IMR-90 (cell line): ENCODE measurements at regions not wholly inside any gene's neighbourhood (a gene's known extent, or its start where the extent isn't known, plus 50 kb on each side); places are given as distances from the start of the nearest gene placed in this dataset.

Source experiments
- ATAC-seq: fragments of 200-7000 bp; cut with Tn5 transposase; 2 replicates; pipeline ENCODE4 v1.9.1; 2020; ENCODE audit warnings: low read depth, mild to moderate bottlenecking, moderate library complexity
- BruUV-seq: library from RNA; stranded (reverse); fragments of 400-500 nt; replicated peaks from 2 replicates; lab custom pipeline; 2021; lab: Mats Ljungman, UMichigan
- CTCF ChIA-PET: fragments of 300-600 bp; formaldehyde crosslinking; extraction: SDS; loops from one replicate; lab custom pipeline; 2021; ENCODE audit warnings: antibody characterized with exemption; lab: Yijun Ruan, JAX
- POLR2A ChIA-PET: fragments of 300-600 bp; sonication (Branson Sonifier 250); formaldehyde crosslinking; loops from one replicate; lab custom pipeline; 2022; ENCODE audit warnings: antibody characterized with exemption; ENCODE audit not compliant: unreplicated experiment; lab: Charles Lee
- DNase-seq: peaks from one replicate; pipeline ENCODE4 v3.0.0; 2013
- H2AFZ ChIP-seq: replicated peaks from 2 replicates; pipeline ENCODE3; 2013; ENCODE audit warnings: low read length, mild to moderate bottlenecking; ENCODE audit not compliant: poor library complexity
- H2AK5ac ChIP-seq: 2 replicates; pipeline ENCODE4 v1.6.1; 2013; ENCODE audit warnings: low read depth, low read length, inconsistent platforms
- H2AK9ac ChIP-seq: replicated peaks from 2 replicates; pipeline ENCODE3; 2013; ENCODE audit warnings: mild to moderate bottlenecking, low read depth, low read length, moderate library complexity; ENCODE audit not compliant: poor library complexity
- H2BK120ac ChIP-seq: 2 replicates; pipeline ENCODE4 v1.6.1; 2013; ENCODE audit warnings: low read depth, low read length, inconsistent platforms
- H2BK15ac ChIP-seq: 3 replicates; pipeline ENCODE4 v1.6.1; 2013; ENCODE audit warnings: low read depth, low read length, inconsistent platforms
- H2BK20ac ChIP-seq: 2 replicates; pipeline ENCODE4 v1.6.1; 2013; ENCODE audit warnings: low read depth, mild to moderate bottlenecking, inconsistent platforms, low read length, moderate library complexity
- H2BK5ac ChIP-seq: 2 replicates; pipeline ENCODE4 v1.6.1; 2013; ENCODE audit warnings: mild to moderate bottlenecking, low read depth, low read length, inconsistent platforms; ENCODE audit not compliant: poor library complexity, severe bottlenecking
- H3K14ac ChIP-seq: replicated peaks from 2 replicates; pipeline ENCODE4 v1.6.1; 2013; ENCODE audit warnings: low read depth, low read length, inconsistent platforms
- H3K18ac ChIP-seq: 2 replicates; pipeline ENCODE4 v1.6.1; 2013; ENCODE audit warnings: low read depth, low read length, control low read depth
- H3K23ac ChIP-seq: 2 replicates; pipeline ENCODE4 v1.6.1; 2013; ENCODE audit warnings: low read depth, low read length, inconsistent platforms
- H3K27ac ChIP-seq: 2 replicates; pipeline ENCODE4 v1.5.1; 2013; ENCODE audit warnings: mild to moderate bottlenecking, control low read depth, low read length; ENCODE audit not compliant: insufficient read depth
- H3K27me3 ChIP-seq: 2 replicates; pipeline ENCODE4 v1.6.1; 2013; ENCODE audit warnings: low read length; ENCODE audit not compliant: control insufficient read depth, insufficient read depth
- H3K36me3 ChIP-seq: 2 replicates; pipeline ENCODE4 v1.6.1; 2013; ENCODE audit warnings: low read length, mixed read lengths; ENCODE audit not compliant: control insufficient read depth, insufficient read depth
- H3K4ac ChIP-seq: 2 replicates; pipeline ENCODE4 v1.6.1; 2013; ENCODE audit warnings: low read depth, low read length, inconsistent platforms
- H3K4me1 ChIP-seq: 2 replicates; pipeline ENCODE4 v1.6.1; 2013; ENCODE audit warnings: low read length, mixed read lengths; ENCODE audit not compliant: control insufficient read depth, insufficient read depth
- H3K4me2 ChIP-seq: 2 replicates; pipeline ENCODE4 v1.6.1; 2013; ENCODE audit warnings: low read depth, mild to moderate bottlenecking, control low read depth, low read length, moderate library complexity
- H3K4me3 ChIP-seq: 2 replicates; pipeline ENCODE4 v1.5.1; 2013; ENCODE audit warnings: low read depth, mild to moderate bottlenecking, control low read depth, low read length, moderate library complexity; ENCODE audit not compliant: insufficient read depth
- H3K56ac ChIP-seq: 2 replicates; pipeline ENCODE4 v1.6.1; 2013; ENCODE audit warnings: low read length, inconsistent platforms; ENCODE audit not compliant: insufficient read depth; ENCODE audit errors: extremely low read depth
- H3K79me1 ChIP-seq, 2 experiments: 2 replicates each; pipeline ENCODE4 v1.6.1; 2013; ENCODE audit warnings: low read length in 2 of 2, inconsistent platforms in 1 of 2, low read depth in 1 of 2
- H3K9ac ChIP-seq: 2 replicates; pipeline ENCODE4 v1.6.1; 2013; ENCODE audit warnings: low read depth, low read length, control low read depth
- H3K9me1 ChIP-seq: 2 replicates; pipeline ENCODE4 v1.6.1; 2013; ENCODE audit warnings: low read length, inconsistent platforms; ENCODE audit not compliant: insufficient read depth
- H3K9me3 ChIP-seq: 2 replicates; pipeline ENCODE4 v1.6.1; 2013; ENCODE audit warnings: low read length; ENCODE audit not compliant: control insufficient read depth, insufficient read depth
- H4K20me1 ChIP-seq: 2 replicates; pipeline ENCODE4 v1.6.1; 2013; ENCODE audit warnings: low read length, inconsistent platforms; ENCODE audit not compliant: insufficient read depth
- H4K5ac ChIP-seq: 2 replicates; pipeline ENCODE4 v1.6.1; 2013; ENCODE audit warnings: mild to moderate bottlenecking, low read depth, low read length, control low read depth
- H4K8ac ChIP-seq, 2 experiments: 2 replicates each; pipeline ENCODE4 v1.6.1; 2013; ENCODE audit warnings: low read depth in 2 of 2, low read length in 2 of 2, control low read depth in 1 of 2, inconsistent platforms in 1 of 2
- H4K91ac ChIP-seq: 2 replicates; pipeline ENCODE4 v1.6.1; 2013; ENCODE audit warnings: low read depth, low read length, inconsistent platforms; ENCODE audit not compliant: insufficient read depth
- BHLHE40 ChIP-seq: fragments of 150-350 bp; IDR thresholded peaks from 2 replicates; pipeline ENCODE4 v1.6.1; 2016; ENCODE audit warnings: mild to moderate bottlenecking, low read depth, low read length
- CEBPB ChIP-seq: IDR thresholded peaks from 2 replicates; pipeline ENCODE4 v1.6.1; 2012; ENCODE audit warnings: low read depth, low read length, improper control_type of control experiment
- CHD1 ChIP-seq: IDR thresholded peaks from 2 replicates; pipeline ENCODE4 v1.6.1; 2012; ENCODE audit warnings: low read depth, low read length, improper control_type of control experiment
- FOS ChIP-seq: fragments of 150-350 bp; IDR thresholded peaks from 2 replicates; pipeline ENCODE4 v1.6.1; 2016; ENCODE audit warnings: low read depth, low read length
- MAZ ChIP-seq: IDR thresholded peaks from 2 replicates; pipeline ENCODE4 v1.6.1; 2012; ENCODE audit warnings: low read depth, mild to moderate bottlenecking, low read length, improper control_type of control experiment, moderate library complexity, borderline replicate concordance
- MXI1 ChIP-seq: IDR thresholded peaks from 2 replicates; pipeline ENCODE4 v1.6.1; 2012; ENCODE audit warnings: low read depth, mild to moderate bottlenecking, low read length, moderate library complexity, borderline replicate concordance
- NFE2L2 ChIP-seq: fragments of 150-350 bp; IDR thresholded peaks from 2 replicates; pipeline ENCODE4 v1.6.1; 2016; ENCODE audit warnings: low read depth, mild to moderate bottlenecking, low read length
- POLR2A ChIP-seq: IDR thresholded peaks from 2 replicates; pipeline ENCODE4 v1.6.1; 2012; ENCODE audit warnings: mild to moderate bottlenecking, low read depth, low read length
- RAD21 ChIP-seq: IDR thresholded peaks from 2 replicates; pipeline ENCODE4 v1.6.1; 2012; ENCODE audit warnings: low read length, improper control_type of control experiment
- RCOR1 ChIP-seq: IDR thresholded peaks from 2 replicates; pipeline ENCODE4 v1.6.1; 2012; ENCODE audit warnings: mild to moderate bottlenecking, low read length, improper control_type of control experiment; ENCODE audit not compliant: insufficient replicate concordance
- RFX5 ChIP-seq: IDR thresholded peaks from 2 replicates; pipeline ENCODE4 v1.8.0; 2012; ENCODE audit warnings: low read depth, mild to moderate bottlenecking, low read length, moderate library complexity
- SMC3 ChIP-seq: fragments of 150-350 bp; IDR thresholded peaks from 2 replicates; pipeline ENCODE4 v1.6.1; 2016; ENCODE audit warnings: low read depth, mild to moderate bottlenecking, antibody characterized with exemption, low read length, moderate library complexity
- WGBS, 2 experiments: methylation state at CpG; one replicate each; pipeline versions ENCODE4 v1.1.5 to v1.1.7; 2013; ENCODE audit warnings: missing lambda C conversion rate in 2 of 2; ENCODE audit not compliant: insufficient read length in 1 of 2; ENCODE audit errors: extremely low coverage in 2 of 2; 5-methylcytosine and 5-hydroxymethylcytosine counted together
- dilution Hi-C: fragments of 300-500 bp; cut with HindIII; formaldehyde crosslinking; loops from one replicate; pipeline ENCODE4 v1.14.3; 2018; ENCODE audit warnings: low sequenced_read_pairs; ENCODE audit not compliant: unreplicated experiment
- in situ Hi-C: fragments of 300-500 bp; cut with MboI; formaldehyde crosslinking; loops from 3 replicates; pipeline ENCODE4 v1.14.3; 2019; ENCODE audit warnings: low sequenced_read_pairs, inconsistent platforms, mixed read lengths
- intact Hi-C: fragments of 100-400 bp; cut with micrococcal nuclease; formaldehyde crosslinking; loops from 2 replicates; pipeline ENCODE4 v1.10.0; 2022
- TF ChIP-seq, protein P1 (sequence below): fragments of 150-350 bp; IDR thresholded peaks from 2 replicates; pipeline ENCODE4 v1.6.1; 2017; ENCODE audit warnings: mild to moderate bottlenecking, antibody characterized with exemption, low read length, low read depth
- TF ChIP-seq, protein P2 (sequence below): fragments of 150-350 bp; IDR thresholded peaks from 2 replicates; pipeline ENCODE4 v1.6.1; 2016; ENCODE audit warnings: low read depth, mild to moderate bottlenecking, low read length, moderate library complexity, borderline replicate concordance

DNA sequence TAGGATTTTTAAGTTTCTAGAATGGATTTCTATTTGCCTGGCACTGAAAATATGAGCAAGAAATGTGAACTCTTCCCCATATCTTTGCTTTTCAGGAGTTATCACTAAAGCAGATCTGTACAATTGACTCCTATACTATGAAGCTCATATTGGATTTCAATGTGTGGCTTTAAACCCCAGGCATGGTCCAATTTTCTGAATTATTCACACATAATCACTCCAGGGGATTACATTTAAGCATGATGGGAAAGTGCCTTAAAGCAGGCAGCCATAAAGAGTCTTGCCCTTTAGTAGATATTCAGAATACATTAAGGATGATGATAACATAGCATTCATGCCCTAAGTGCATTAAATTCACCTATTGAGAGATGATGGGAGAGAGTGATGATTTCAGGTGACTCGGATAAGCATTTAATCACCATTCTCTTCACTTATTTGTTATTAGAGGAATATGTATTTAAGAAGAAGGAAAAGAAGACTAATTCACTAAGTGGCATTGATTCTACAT, 331.8 kb upstream of the ROBO1 start:
- dilution Hi-C loops: no loop called here
- Histone ChIP-seq H2AK5ac (no peak overlapping the region), H4K5ac (no peak overlapping the region), H2AK9ac (no peak overlapping the region), H3K27me3 (no peaks in the 10 kb centered on the region), H3K79me1 (no peaks in the 10 kb centered on the region), H2BK5ac (no peak overlapping the region), H3K9me3 (no peaks in the 10 kb centered on the region), H2BK120ac (no peak overlapping the region), H3K18ac (no peak overlapping the region), H4K8ac (no peak overlapping the region), H2AFZ (no peak overlapping the region), H3K9me1 (no peaks in the 10 kb centered on the region), H3K56ac (no peak overlapping the region), H2BK15ac (no peak overlapping the region), H4K20me1 (no peaks in the 10 kb centered on the region), H4K91ac (no peak overlapping the region), H3K9ac (no peak overlapping the region), H3K27ac (no peak overlapping the region), H3K4me1 (no peaks in the 10 kb centered on the region), H3K14ac (no peak overlapping the region), H3K4me2 (no peak overlapping the region), H2BK20ac (no peak overlapping the region), H3K23ac (no peak overlapping the region), H3K4me3 (no peak overlapping the region), H3K4ac (no peak overlapping the region), H3K36me3 (no peaks in the 10 kb centered on the region)
- TF ChIP-seq SMC3 (no peak), MXI1 (no peak), POLR2A (no peak), FOS (no peak), MAZ (no peak), BHLHE40 (no peak), CHD1 (no peak), RCOR1 (no peak), NFE2L2 (no peak), RFX5 (no peak), RAD21 (no peak), CEBPB (no peak)
- TF ChIP-seq, protein P1, sequence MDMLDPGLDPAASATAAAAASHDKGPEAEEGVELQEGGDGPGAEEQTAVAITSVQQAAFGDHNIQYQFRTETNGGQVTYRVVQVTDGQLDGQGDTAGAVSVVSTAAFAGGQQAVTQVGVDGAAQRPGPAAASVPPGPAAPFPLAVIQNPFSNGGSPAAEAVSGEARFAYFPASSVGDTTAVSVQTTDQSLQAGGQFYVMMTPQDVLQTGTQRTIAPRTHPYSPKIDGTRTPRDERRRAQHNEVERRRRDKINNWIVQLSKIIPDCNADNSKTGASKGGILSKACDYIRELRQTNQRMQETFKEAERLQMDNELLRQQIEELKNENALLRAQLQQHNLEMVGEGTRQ: no peak
- TF ChIP-seq, protein P2, sequence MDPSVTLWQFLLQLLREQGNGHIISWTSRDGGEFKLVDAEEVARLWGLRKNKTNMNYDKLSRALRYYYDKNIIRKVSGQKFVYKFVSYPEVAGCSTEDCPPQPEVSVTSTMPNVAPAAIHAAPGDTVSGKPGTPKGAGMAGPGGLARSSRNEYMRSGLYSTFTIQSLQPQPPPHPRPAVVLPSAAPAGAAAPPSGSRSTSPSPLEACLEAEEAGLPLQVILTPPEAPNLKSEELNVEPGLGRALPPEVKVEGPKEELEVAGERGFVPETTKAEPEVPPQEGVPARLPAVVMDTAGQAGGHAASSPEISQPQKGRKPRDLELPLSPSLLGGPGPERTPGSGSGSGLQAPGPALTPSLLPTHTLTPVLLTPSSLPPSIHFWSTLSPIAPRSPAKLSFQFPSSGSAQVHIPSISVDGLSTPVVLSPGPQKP: no peak
- DNase-seq: no peak
- ChIA-PET CTCF (no interaction called here), POLR2A (no interaction called here)
- no peak for ATAC-seq
- intact Hi-C loops: no loop called here
- BruUV-seq: no TSS peak
- WGBS, 2 experiments: no CpG with 5 or more reads among the region's 1 CpG
- in situ Hi-C loops: no loop called here
